ENCODE measurements at regions not wholly inside any gene's neighbourhood (a gene's known extent, or its start where the extent isn't known, plus 50 kb on each side); places are given as distances from the start of the nearest gene placed in this dataset.

- TF ChIP-seq ZBTB7A (IDR thresholded peaks at IDR 0.05; ENCODE audit: low read depth), result no peak
Measured at GRCh38 chr16:51708861-51709260, 557.8 kb upstream of the SALL1 start.

- no peak for TF ChIP-seq YY1 (IDR thresholded peaks at IDR 0.05; ENCODE audit: low read depth)
- no peak for TF ChIP-seq RAD21 (IDR thresholded peaks at IDR 0.05; ENCODE audit: low read depth)
- no peak for TF ChIP-seq REST (IDR thresholded peaks at IDR 0.05; ENCODE audit: low read depth)
- TF ChIP-seq TEAD4 (IDR thresholded peaks at IDR 0.05), result no peak
- no peak for TF ChIP-seq ZBTB7A (IDR thresholded peaks at IDR 0.05; ENCODE audit: low read depth)
- TF ChIP-seq TCF12 (IDR thresholded peaks at IDR 0.05; ENCODE audit: low read depth), result no peak
- TF ChIP-seq USF1 (IDR thresholded peaks at IDR 0.05), result no peak
- no peak for TF ChIP-seq EGR1 (IDR thresholded peaks at IDR 0.05)
- TF ChIP-seq FOXM1 (IDR thresholded peaks at IDR 0.05; ENCODE audit: borderline replicate concordance, low read depth), result no peak
- TF ChIP-seq CEBPB (IDR thresholded peaks at IDR 0.05), result no peak
Measured at GRCh38 chr16:51707666-51708065, 556.6 kb upstream of the SALL1 start.

GRCh38 chr16:51705142-51705541 lies 554.1 kb upstream of the SALL1 start:
- TF ChIP-seq TAF1 (IDR thresholded peaks at IDR 0.05; ENCODE audit: low read depth), result no peak
- no peak for TF ChIP-seq TCF12 (IDR thresholded peaks at IDR 0.05; ENCODE audit: low read depth)
- no peak for TF ChIP-seq CREB1 (IDR thresholded peaks at IDR 0.05; ENCODE audit: low read depth)
- TF ChIP-seq TEAD4 (IDR thresholded peaks at IDR 0.05), result no peak
- TF ChIP-seq USF1 (IDR thresholded peaks at IDR 0.05), result no peak
- no peak for TF ChIP-seq MAX (IDR thresholded peaks at IDR 0.05)
- TF ChIP-seq EP300 (IDR thresholded peaks at IDR 0.05; ENCODE audit: borderline replicate concordance), result no peak
- no peak for TF ChIP-seq ZBTB7A (IDR thresholded peaks at IDR 0.05; ENCODE audit: low read depth)
- no peak for TF ChIP-seq NFIC (IDR thresholded peaks at IDR 0.05)
- TF ChIP-seq FOXM1 (IDR thresholded peaks at IDR 0.05; ENCODE audit: borderline replicate concordance, low read depth), result no peak
- TF ChIP-seq REST (IDR thresholded peaks at IDR 0.05; ENCODE audit: low read depth), result no peak

GRCh38 chr16:51701025-51701424 lies 550.0 kb upstream of the SALL1 start:
- TF ChIP-seq ZBTB7A (IDR thresholded peaks at IDR 0.05; ENCODE audit: low read depth) (no peak), NFIC (IDR thresholded peaks at IDR 0.05) (no peak), MAX (IDR thresholded peaks at IDR 0.05) (no peak), YY1 (IDR thresholded peaks at IDR 0.05; ENCODE audit: low read depth) (no peak), USF1 (IDR thresholded peaks at IDR 0.05) (no peak), TEAD4 (IDR thresholded peaks at IDR 0.05) (no peak), CREB1 (IDR thresholded peaks at IDR 0.05; ENCODE audit: low read depth) (no peak), TAF1 (IDR thresholded peaks at IDR 0.05; ENCODE audit: low read depth) (no peak), EP300 (IDR thresholded peaks at IDR 0.05; ENCODE audit: borderline replicate concordance) (no peak), RAD21 (IDR thresholded peaks at IDR 0.05; ENCODE audit: low read depth) (no peak), CEBPB (IDR thresholded peaks at IDR 0.05) (no peak), FOXM1 (IDR thresholded peaks at IDR 0.05; ENCODE audit: borderline replicate concordance, low read depth) (no peak), EGR1 (IDR thresholded peaks at IDR 0.05) (no peak), REST (IDR thresholded peaks at IDR 0.05; ENCODE audit: low read depth) (no peak), TCF12 (IDR thresholded peaks at IDR 0.05; ENCODE audit: low read depth) (no peak)
